NCI-H1092 treated with DMSO at 0.1 percent for 48 hours (cell line): ENCODE measurements at regions not wholly inside any gene's neighbourhood (a gene's known extent, or its start where the extent isn't known, plus 50 kb on each side); places are given as distances from the start of the nearest gene placed in this dataset.
"Not testable (repeated sequence)": the region's sequence is repeated elsewhere in the genome, so short reads cannot be mapped to it uniquely, and the experiment has no call there.

Experiments used
- DNase-seq: peaks from one replicate; lab custom pipeline; 2025; lab: John Stamatoyannopoulos, UW

DNA sequence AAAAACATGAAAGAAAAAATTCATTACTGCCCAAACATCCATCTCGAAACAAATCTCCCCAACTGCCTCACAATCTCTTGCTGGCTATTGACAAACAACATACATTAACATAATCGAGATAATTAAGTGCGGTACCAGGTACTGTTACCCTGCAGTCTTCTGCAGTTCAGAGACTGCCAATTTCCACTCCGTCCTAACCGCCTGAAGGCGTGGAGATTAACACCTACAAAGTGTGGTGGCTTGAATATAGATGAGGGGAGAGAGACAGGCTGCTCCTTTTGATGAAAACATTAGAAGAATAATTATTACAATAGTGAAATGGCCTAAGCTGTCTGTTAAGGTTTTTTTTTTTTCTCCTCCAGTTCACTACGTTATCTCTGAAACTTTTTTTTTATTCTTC is 258.9 kb upstream of the SOX4 start:
- DNase-seq = no peak

DNA sequence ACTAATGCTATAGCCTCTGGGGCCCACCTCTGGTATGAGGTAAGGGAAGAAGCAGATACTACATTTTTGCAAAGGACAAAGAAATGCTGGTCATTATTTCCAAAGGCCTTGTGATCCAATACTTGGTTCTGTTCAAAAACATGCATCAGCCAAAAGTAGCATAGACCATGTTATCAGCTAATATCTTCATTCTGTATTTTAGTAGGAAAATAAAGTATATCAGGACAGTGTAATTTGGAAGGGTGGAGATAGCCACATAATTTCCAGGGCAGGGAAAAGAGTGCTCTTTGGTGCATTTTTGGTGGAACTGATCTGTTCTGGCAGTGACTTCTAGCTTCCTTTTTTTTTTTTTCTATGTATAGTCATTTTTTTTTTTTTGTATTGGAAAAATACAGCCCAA is 258.0 kb upstream of the SOX4 start:
- DNase-seq = no peak

DNA sequence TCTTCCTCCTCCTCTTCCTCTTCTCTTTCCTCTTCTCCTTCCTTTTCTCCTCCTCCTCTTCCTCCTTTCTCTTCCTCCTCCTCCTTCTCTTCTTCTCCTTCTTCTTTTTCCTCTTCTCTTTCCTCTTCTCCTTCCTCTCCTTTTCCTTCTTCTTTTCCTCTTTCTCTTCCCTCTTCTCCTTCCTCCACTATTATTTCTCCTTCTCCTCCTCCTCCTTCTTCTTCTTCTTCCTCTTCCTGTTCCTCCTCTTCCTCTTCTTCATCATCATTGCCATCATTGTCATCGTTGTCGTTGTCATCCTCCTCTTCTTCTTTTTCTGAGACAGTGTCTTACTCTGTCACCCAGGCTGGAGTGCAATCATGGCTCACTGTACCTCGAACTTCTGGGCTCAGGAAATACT is 256.3 kb upstream of the SOX4 start:
- DNase-seq = no peak

DNA sequence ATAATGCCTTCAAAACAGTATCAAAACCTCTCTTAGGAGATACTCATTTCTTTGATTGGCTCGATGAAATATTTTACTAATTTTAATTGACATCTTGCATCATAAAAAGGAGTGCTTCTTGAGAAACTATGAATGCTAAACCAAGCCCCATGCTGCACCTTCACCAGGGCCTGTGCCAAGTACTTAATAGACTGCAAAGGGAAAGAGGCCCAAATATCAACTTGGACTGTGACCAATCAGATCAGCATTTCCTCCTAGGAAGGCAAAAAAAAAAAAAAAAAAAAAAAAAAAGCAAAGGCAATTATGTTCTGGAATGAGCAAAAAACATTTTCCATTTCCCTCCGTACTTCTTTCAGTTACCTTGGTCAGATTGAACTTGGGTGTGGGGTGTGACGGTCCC is 253.0 kb upstream of the SOX4 start:
- no peak for DNase-seq

DNA sequence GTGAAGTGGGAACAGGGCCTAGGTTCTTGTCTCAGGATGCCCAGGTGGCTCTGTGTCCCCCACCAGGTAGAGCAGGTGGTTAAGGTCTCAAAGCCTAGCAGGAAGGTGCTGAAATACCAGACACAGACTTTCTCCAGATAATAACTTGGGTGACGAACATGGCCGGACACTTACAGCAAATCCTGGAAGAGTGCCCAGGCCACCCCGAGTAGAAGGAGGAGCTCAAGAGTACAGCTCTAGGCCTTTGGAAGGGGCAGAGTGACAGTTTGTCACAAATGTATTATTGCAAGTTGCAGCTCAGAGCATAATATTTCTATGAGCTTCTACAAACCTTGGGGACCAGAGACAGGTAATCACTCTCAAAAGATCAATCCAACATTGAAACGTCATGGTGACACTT is 251.6 kb upstream of the SOX4 start:
- no peak for DNase-seq

DNA sequence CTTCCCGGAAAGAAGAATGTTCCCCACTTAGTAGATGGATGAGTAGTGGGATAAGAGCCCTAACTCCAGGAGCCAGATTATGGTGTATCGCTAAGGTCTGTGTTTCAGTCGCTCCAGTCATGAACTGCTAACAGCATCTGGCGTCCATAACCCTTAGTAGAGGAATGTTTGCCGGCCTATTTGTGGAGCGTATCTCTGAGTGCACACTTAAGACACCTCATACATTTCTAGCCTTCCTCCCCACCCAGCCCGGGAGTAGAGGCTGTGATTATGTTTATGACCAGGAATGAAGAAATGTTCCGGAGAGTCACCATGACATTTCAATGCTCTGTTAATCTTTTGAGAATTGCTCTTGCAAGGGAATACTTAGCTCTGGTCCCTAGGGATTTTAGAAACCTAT is 251.1 kb upstream of the SOX4 start:
- no peak for DNase-seq

DNA sequence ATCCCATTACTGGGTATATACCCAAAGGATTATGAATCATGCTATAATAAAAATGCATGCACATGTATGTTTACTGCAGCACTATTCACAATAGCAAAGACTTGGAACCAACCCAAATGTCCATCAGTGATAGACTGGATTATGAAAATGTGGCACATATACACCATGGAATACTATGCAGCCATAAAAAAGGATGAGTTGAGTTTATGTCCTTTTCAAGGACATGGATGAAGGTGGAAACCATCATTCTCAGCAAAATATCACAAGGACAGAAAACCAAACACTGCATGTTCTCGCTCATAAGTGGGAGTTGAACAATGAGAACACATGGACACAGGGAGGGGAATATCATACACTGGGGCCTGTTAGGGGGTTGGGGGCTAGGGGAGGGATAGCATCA is 247.8 kb upstream of the SOX4 start:
- DNase-seq = not testable (repeated sequence)

DNA sequence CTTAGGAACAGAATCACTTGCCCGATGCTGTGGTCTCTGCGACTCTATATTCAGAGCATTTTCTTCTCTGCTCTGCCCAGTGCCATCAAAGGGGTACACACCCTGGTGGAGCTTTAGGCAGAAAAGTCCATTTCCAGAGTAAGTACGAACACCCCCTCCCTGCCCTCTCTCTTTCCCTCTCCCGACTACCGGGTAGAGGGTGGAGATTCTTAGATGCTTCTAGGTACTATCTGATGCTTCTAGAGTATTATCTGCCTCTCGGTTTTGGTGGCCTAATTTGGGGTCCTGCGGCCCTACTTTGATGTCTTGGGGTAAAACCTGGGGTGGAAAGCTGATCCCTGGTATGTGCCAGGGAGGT is 245.4 kb upstream of the SOX4 start:
- no peak for DNase-seq

DNA sequence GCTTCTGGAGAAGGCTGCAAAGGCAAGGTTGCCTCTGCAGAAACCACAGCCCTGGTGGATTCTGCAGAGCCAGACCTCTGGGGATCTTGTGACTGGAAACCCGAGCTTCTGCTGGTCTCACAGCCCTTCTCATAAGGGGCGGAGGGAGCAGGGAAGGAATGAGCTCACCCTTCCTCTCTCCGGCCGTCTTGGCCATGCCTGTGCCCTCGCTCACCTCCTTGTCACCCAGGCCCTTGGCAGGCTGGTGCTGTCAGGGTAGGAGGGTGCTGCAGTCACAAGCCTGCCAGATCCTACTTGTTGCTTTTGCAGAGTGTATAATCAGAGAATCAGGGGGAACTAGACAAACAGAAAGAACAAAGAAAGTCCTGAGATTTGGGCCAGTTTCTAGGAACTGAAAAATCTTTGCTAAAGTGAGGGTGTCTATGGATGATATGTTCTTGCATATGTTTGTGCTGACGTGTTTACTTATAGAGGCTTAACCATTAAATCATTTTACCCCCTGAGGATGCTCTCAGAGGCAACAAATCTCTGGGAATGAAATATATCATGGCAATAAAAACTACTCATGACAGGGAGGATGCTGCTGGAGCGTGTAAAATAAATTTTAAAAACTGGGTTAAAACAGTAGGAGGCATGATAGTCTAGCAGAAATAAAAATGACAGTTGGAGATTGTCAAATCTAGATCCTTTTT is 244.9 kb upstream of the SOX4 start:
- no peak for DNase-seq

DNA sequence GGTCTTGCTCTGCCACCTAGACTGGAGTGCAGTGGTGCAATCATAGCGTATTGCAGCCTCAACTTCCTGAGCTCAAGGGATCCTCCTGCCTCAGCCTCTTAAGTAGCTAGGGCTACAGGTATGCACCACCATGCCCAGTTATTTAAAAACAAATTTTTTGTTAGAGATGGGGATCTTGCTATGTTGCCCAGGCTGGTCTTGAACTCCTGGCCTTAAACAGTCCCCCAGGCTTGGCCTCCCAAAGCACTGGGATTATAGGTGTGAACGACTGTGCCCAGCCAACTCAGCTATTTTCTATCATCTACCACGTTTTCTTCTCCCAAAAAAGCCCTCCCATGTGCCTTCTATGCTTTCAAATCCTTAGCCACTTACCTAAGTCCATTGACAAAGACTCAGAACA is 243.7 kb upstream of the SOX4 start:
- no peak for DNase-seq

DNA sequence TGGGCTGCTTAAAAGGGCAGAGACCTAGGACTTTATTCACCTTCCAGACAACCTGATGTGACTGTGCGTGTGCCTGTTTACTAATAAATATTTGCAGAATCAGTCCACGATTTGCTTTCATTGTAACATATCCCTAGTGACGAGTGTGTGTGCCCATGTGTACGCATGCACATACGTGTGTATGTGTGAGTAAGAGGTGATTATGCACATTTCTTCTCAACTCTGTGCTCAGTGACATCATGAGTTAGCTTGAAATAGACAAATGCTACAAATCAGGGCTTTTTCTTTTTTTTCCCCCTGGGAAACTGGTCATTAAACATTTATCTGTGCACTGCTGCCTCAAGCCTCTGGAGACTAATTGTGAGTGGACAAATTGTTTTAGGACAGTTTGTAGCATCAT is 242.6 kb upstream of the SOX4 start:
- DNase-seq = no peak

DNA sequence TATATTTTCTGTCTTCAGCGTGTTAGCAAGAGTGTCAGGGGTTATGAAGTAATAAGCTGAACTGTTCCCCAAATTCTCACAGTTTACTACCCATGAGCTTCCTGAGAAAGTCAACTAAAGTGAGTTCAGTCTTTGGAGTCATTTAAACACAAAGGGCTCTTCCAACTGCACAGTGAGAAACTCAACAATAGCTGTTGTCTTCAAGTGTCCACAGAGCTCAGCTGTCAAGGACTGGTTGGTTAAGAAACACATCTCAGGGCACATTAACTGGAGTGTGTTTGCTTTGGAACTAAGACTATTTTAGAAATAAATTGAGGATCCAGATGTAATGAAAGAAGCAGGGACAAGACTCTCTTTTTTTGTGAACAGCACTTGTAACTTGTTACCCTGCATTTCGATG is 241.4 kb upstream of the SOX4 start:
- DNase-seq = no peak

DNA sequence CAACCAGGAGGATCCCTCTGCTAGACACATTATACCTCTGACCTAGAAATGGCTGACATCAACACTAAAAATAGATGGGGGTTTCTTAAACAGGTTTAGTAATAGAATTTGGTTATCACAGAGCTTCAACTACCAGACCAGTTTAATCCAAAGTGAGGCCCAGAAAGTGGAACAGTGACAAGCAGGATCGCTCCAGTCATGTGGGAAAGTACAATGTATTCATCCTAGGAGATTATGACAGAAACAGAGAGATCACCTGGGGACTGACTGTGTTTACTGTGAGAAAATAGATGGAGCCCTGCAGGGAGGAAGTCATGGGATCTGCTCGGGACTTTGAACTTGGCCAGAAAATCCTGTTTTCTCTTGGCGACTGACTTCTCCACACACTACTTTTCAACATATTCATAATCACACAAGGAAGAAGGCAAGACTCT is 238.7 kb upstream of the SOX4 start:
- no peak for DNase-seq

DNA sequence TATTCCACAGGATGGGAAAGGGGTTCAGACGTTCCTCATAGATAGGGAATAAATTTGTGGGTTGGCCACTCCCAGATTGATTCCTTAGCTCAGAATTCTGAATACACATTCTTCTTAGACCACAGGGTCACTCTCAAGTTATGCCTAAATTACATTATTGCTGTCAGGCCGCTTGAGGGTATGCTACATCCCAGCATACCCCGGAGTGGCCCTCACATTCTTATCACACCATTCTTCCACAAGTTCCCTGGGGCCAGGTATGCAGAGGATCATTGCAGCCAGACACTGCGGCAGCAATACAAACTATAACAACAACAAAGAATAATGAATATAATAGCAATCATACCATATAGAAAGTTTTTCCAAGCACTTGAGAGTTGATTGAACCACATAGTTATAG is 237.9 kb upstream of the SOX4 start:
- no peak for DNase-seq

DNA sequence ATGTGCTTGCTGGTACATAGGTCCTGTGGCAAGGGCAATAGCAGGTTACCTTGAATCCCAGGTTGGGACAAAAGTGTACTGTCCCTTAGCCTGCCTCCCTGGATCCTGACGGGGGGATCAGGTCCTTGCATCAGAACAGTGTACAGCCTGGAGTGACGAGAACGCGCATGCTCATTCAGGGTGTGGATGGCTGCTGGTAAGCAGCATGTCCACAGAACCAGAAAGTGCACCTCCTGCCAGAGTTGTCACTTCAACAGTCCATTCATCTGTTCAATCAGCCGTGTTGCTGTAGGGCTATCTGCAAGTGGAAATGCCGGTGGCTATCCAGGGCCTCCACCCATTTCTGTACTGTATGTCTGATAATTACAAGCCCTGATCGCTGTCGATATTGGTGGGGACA is 236.3 kb upstream of the SOX4 start:
- DNase-seq = no peak

DNA sequence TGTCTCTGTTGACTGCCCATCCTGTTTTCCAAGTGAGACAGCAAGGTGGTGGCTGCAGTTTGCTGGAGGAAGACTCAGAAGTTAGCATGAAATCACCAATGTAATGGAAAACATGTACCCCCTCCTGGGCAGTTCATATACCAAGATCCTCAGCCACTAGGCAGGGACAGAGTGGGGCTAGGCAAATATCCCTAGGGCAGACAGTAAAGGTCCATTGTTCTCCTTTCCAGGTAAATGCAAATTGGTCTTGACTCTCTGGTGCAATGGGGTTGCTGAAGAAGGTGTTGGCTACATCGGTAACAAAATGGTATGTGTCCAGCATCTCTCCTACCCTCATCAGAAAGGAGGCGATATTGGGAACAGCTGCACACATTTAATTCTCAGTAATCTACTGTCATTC is 233.6 kb upstream of the SOX4 start:
- no peak for DNase-seq

DNA sequence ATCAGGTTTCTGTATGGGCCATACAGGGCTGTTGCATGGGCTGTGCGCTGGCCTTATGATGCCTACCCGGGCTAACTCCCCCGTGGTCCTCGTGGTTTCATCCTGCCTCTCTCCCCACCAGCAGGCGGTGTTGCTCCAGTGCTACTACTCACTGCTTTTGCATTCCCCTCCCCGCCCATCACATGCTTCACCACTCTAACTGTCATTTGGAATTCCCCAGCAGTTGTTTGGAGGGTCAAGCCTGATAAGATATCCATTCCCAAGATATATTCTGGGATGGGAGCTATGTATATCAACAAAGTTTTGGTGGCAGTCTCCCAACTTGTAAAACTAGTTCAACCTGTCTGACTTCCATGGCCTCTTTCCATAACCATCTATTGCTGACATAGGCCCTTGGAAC is 233.2 kb upstream of the SOX4 start:
- no peak for DNase-seq

DNA sequence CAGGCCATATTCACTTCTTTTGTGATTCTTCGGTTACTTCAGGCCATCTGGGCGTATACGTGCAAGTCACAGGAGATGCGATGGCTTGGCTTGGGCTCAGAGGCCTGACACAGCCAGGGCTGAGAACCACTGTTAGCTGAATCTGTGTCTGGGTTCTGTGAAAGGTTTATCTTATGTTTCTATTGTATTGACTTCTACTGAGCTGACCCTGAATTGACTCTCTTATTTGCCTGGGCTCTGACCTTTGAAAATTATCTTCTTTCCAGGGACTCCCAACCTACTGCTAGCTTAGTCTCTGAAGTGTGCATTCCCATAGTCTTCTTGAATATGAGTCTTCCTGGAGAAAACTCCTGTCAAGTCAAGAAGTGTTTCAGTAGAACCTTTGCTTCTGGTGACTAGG is 226.4 kb upstream of the SOX4 start:
- DNase-seq = no peak

DNA sequence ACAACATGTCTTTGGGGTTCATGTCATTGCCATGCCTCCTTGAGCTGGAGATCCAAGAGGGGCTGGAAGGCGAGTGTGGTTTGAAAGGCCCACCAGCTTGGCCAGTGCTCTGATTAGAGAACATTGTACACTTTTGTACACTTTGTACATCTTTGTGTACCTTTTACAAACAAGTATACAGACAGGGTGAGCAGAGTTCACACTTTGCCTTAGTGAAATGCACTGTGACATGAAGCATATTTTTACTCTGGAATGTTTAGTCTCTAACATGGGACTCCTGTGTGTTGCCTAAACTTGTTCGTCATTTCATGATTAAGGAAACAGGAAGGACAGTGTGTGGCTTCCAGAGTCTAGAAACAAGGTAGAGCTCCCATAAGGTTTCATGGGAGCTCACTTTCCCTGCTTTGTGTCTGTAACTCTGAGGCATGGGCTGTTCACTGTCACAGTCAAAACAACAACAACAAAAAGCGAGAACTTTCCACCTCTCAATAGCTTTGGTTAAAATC is 225.8 kb upstream of the SOX4 start:
- no peak for DNase-seq

DNA sequence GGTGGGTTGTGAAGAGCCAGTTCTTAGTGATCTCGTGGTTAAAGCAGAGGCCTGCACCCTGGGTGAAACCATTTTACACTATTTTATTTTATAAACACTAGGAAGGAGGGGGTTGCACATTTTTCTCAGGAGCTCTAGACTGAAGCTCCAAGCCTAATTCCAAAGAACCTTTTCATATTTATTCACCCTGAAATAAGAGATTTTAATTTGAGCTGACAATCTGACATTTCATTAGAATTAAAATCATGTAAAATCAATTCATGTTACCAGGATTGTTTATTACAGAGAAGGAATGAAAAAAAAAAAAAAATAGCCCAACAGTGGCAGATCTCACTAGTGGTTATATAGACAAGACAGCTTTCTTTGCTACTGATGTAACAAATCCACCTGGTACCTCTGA is 222.5 kb upstream of the SOX4 start:
- DNase-seq = no peak

DNA sequence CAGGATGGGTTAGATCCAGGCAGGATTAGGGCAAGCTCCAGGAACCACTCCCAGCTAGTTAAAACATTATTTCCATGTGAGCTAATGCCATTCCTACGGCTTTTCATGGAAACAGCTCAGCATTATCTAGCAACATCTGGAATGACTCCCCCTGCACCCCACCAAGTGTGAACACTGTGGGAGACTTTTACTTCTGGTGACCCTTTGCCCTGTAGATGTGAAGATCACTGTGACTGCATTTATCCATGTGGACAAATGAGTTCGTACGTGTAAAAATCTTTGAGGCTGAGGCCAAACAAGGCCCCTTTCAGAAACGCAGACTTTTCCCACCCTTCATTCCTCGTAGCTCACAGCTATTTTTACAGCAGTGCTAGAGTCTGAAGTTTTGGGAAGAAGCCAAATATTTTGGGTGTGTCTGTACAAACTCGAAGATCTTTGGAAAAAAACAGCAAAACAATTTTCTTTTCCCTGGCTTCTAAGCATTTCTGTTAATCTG is 221.8 kb upstream of the SOX4 start:
- no peak for DNase-seq

DNA sequence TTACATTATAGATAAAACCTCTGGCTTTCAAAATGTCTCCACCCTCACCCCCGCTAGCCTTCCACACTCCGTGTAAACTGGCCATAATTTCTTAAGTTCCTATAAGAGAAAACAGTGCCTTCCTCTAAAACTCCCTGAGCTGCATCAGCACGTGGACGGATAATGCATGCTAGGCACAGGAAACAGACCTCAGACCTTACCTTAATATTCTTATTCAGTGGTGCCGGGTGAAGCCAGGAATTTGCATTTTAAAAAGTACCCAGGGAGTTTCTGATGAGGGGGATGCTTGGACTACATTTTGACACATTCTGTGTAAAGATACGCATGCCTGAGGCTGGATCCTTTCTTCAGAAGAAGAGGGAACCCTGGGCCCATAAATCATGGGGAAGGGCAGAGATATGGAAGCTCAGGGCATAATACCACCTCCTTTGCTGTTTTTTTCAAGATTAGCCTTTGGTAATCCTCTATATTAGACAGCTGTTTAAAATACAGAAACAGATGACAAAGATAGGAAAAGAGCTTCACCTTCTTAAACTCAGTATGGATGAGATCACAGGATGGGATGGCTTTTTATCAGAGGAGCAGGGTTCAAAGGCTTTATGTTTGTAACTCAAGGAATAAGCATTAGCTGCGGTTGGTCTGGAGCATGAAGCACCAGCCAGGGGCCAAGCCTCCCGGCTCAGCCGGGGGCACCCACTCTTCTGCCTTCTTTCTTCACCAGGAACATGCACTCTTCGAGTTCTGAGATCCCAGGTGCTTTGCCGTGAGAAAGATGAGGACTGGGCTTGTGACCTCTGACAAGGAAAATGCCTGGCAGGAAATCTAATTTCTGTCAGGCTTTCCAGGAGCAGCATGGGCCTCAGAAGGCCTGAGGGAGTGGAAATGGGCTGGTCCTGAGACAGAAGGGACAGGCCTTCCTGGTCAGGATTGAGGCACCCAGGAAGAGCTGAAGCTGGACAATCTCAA is 218.1 kb upstream of the SOX4 start:
- no peak for DNase-seq

DNA sequence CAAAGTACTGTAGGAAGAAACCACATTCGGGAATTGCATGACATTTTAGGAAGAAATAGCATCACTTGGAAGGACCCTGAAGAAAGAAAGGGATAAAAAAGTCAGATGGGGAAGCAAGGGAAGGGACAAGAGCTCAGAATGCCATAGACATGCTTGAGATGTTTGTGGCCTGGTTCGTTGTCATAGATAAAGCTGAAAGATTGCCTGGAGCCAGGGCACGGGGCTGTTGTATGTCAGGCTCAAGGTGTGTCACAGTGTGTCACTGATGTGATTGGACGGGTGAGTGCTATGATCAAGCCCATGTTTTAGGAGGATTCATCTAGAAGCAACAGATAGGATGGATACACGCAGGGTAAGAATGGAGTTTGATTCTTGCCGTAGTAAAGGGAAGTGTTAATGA is 216.2 kb upstream of the SOX4 start:
- DNase-seq = no peak
